H9 (cell line): ENCODE measurements at regions not wholly inside any gene's neighbourhood (a gene's known extent, or its start where the extent isn't known, plus 50 kb on each side); places are given as distances from the start of the nearest gene placed in this dataset.

ENCODE experiments used
- DNase-seq: peaks from one replicate; pipeline ENCODE4 v3.0.0-alpha.2; 2017
- H2AFZ ChIP-seq: one replicate; pipeline ENCODE4 v1.6.1; 2013; ENCODE audit warnings: mild to moderate bottlenecking, low read length, control low read depth, moderate library complexity
- H2AK5ac ChIP-seq: 2 replicates; pipeline ENCODE4 v1.6.1; 2013; ENCODE audit warnings: low read length, control low read depth, mixed read lengths; ENCODE audit not compliant: insufficient read length
- H2BK120ac ChIP-seq: one replicate; pipeline ENCODE4 v1.6.1; 2013; ENCODE audit warnings: low read depth, mild to moderate bottlenecking, low read length, control low read depth, inconsistent platforms; ENCODE audit not compliant: poor library complexity, severe bottlenecking
- H2BK12ac ChIP-seq: 2 replicates; pipeline ENCODE4 v1.6.1; 2013; ENCODE audit warnings: low read length, control low read depth, mixed read lengths, low read depth; ENCODE audit not compliant: insufficient read length
- H2BK15ac ChIP-seq: 2 replicates; pipeline ENCODE4 v1.6.1; 2013; ENCODE audit warnings: low read depth, low read length, control low read depth
- H2BK20ac ChIP-seq: one replicate; pipeline ENCODE4 v1.6.1; 2013; ENCODE audit warnings: low read depth, mild to moderate bottlenecking, low read length, control low read depth, inconsistent platforms; ENCODE audit not compliant: poor library complexity, severe bottlenecking
- H2BK5ac ChIP-seq: 2 replicates; pipeline ENCODE4 v1.6.1; 2013; ENCODE audit warnings: low read length, control low read depth, mixed read lengths; ENCODE audit not compliant: insufficient read length
- H3K14ac ChIP-seq: 2 replicates; pipeline ENCODE4 v1.6.1; 2013; ENCODE audit warnings: low read length, control low read depth; ENCODE audit not compliant: insufficient read depth
- H3K18ac ChIP-seq: 2 replicates; pipeline ENCODE4 v1.6.1; 2013; ENCODE audit warnings: low read depth, mild to moderate bottlenecking, mixed read lengths, low read length, control low read depth; ENCODE audit not compliant: insufficient read length
- H3K23ac ChIP-seq: 2 replicates; pipeline ENCODE4 v1.6.1; 2013; ENCODE audit warnings: low read length, control low read depth, mixed read lengths, low read depth; ENCODE audit not compliant: insufficient read length
- H3K23me2 ChIP-seq: 2 replicates; pipeline ENCODE4 v1.6.1; 2013; ENCODE audit warnings: low read depth, mild to moderate bottlenecking, mixed read lengths, low read length, control low read depth; ENCODE audit not compliant: insufficient read length, poor library complexity, severe bottlenecking
- H3K27ac ChIP-seq: 2 replicates; pipeline ENCODE4 v1.5.1; 2013; ENCODE audit warnings: low read length, control low read depth, mixed read lengths, low read depth; ENCODE audit not compliant: insufficient read length
- H3K27me3 ChIP-seq: 2 replicates; pipeline ENCODE4 v1.6.1; 2013; ENCODE audit warnings: low read length, control low read depth, inconsistent platforms; ENCODE audit not compliant: insufficient read depth
- H3K4ac ChIP-seq: 2 replicates; pipeline ENCODE4 v1.6.1; 2013; ENCODE audit warnings: low read depth, mild to moderate bottlenecking, control low read depth, inconsistent platforms, low read length, moderate library complexity
- H3K4me1 ChIP-seq: 2 replicates; pipeline ENCODE4 v1.6.1; 2013; ENCODE audit warnings: low read length, control low read depth, inconsistent platforms; ENCODE audit not compliant: insufficient read depth
- H3K4me2 ChIP-seq: 2 replicates; pipeline ENCODE4 v1.6.1; 2013; ENCODE audit warnings: low read length, control low read depth, mixed read lengths; ENCODE audit not compliant: insufficient read length, insufficient read depth
- H3K56ac ChIP-seq: 2 replicates; pipeline ENCODE4 v1.6.1; 2013; ENCODE audit warnings: low read depth, mild to moderate bottlenecking, mixed read lengths, low read length, control low read depth; ENCODE audit not compliant: insufficient read length
- H3K79me1 ChIP-seq: 2 replicates; pipeline ENCODE4 v1.6.1; 2013; ENCODE audit warnings: low read depth, mild to moderate bottlenecking, moderate library complexity, low read length, control low read depth, inconsistent platforms; ENCODE audit not compliant: insufficient read depth, poor library complexity, severe bottlenecking
- H3K79me2 ChIP-seq: 2 replicates; pipeline ENCODE4 v1.6.1; 2013; ENCODE audit warnings: low read length, control low read depth, inconsistent platforms; ENCODE audit not compliant: insufficient read depth
- H3K9ac ChIP-seq: 2 replicates; pipeline ENCODE4 v1.6.1; 2013; ENCODE audit warnings: low read length, control low read depth, mixed read lengths; ENCODE audit not compliant: insufficient read length; ENCODE audit errors: extremely low read depth
- H3K9me3 ChIP-seq: one replicate; pipeline ENCODE4 v1.6.1; 2013; ENCODE audit warnings: low read depth, low read length, inconsistent platforms; ENCODE audit not compliant: control insufficient read depth
- H3T11ph ChIP-seq: one replicate; pipeline ENCODE4 v1.6.1; 2013; ENCODE audit warnings: mild to moderate bottlenecking, low read length, control low read depth, inconsistent platforms
- H4K20me1 ChIP-seq: one replicate; pipeline ENCODE4 v1.6.1; 2013; ENCODE audit not compliant: control insufficient read depth, insufficient read length, insufficient read depth
- H4K5ac ChIP-seq: 2 replicates; pipeline ENCODE4 v1.6.1; 2013; ENCODE audit warnings: low read depth, mild to moderate bottlenecking, mixed read lengths, low read length, control low read depth; ENCODE audit not compliant: insufficient read length
- H4K8ac ChIP-seq: replicated peaks from 2 replicates; pipeline ENCODE4 v1.6.1; 2013; ENCODE audit warnings: low read length, control low read depth, mixed read lengths, low read depth; ENCODE audit not compliant: insufficient read length
- H4K91ac ChIP-seq: 2 replicates; pipeline ENCODE4 v1.6.1; 2013; ENCODE audit warnings: low read depth, mild to moderate bottlenecking, moderate library complexity, mixed read lengths, low read length, control low read depth; ENCODE audit not compliant: insufficient read length
- H3K27ac Mint-ChIP-seq, 3 experiments: 2 replicates in 2 of 3; 3 replicates in 1 of 3; pipeline ENCODE4 v1.8.0; 2020 to 2021; ENCODE audit warnings: mixed read lengths in 3 of 3, mild to moderate bottlenecking in 1 of 3, moderate library complexity in 1 of 3
- H3K27me3 Mint-ChIP-seq: 2 replicates; pipeline ENCODE4 v1.8.0; 2021; ENCODE audit warnings: low read depth, mild to moderate bottlenecking, moderate library complexity, mixed read lengths
- H3K36me3 Mint-ChIP-seq, 3 experiments: 2 replicates in 2 of 3; 3 replicates in 1 of 3; pipeline ENCODE4 v1.8.0; 2020 to 2021; ENCODE audit warnings: low read depth in 3 of 3, mixed read lengths in 3 of 3; ENCODE audit not compliant: insufficient read depth in 1 of 3
- H3K4me1 Mint-ChIP-seq, 2 experiments: 2 replicates each; pipeline ENCODE4 v1.8.0; 2020; ENCODE audit warnings: mixed read lengths in 2 of 2
- H3K4me3 Mint-ChIP-seq, 2 experiments: 2 replicates in 1 of 2; 3 replicates in 1 of 2; pipeline ENCODE4 v1.8.0; 2020 to 2021; ENCODE audit warnings: mild to moderate bottlenecking in 2 of 2, mixed read lengths in 2 of 2, moderate library complexity in 1 of 2
- H3K9me3 Mint-ChIP-seq, 2 experiments: 2 replicates in 1 of 2; 3 replicates in 1 of 2; pipeline ENCODE4 v1.8.0; 2020; ENCODE audit warnings: mild to moderate bottlenecking in 2 of 2, mixed read lengths in 2 of 2, moderate library complexity in 1 of 2
- CTCF ChIP-seq: fragments of 200-600 bp; sonication (generic); conservative IDR thresholded peaks from 3 replicates; pipeline ENCODE4 v1.8.0; 2021; ENCODE audit warnings: antibody characterized with exemption, mild to moderate bottlenecking
- WGBS: extraction: QIAGEN DNeasy Blood & Tissue Kit; methylation state at CpG from one replicate; pipeline ENCODE4 v1.1.7; 2013; ENCODE audit warnings: missing lambda C conversion rate, low lambda C conversion rate, mixed read lengths; ENCODE audit not compliant: insufficient read length; ENCODE audit errors: extremely low coverage; 5-methylcytosine and 5-hydroxymethylcytosine counted together

GRCh38 chr18:78557371-78557770 lies 422.2 kb upstream of the SALL3 start:
- peaks cover 11 to 15% of the 10 kb centered on the region in 2 experiments for H3K9me3 Mint-ChIP-seq
- no peak overlapping the region for H3K23ac ChIP-seq
- no CpG with 5 or more reads among the region's 8 CpGs for WGBS

More at GRCh38 chr18:78557371-78557770, 422.2 kb upstream of the SALL3 start:
- H3K27me3 Mint-ChIP-seq, result peaks cover 11% of the 10 kb centered on the region
- no peak overlapping the region for H2BK12ac ChIP-seq
- no peak overlapping the region for H4K5ac ChIP-seq
- H3K27me3 ChIP-seq, result no peaks in the 10 kb centered on the region
- no peak overlapping the region for H3T11ph ChIP-seq
- H3K4me1 Mint-ChIP-seq, result peaks cover 2 to 8% of the 10 kb centered on the region in 2 experiments; a peak in 2 of 4 replicates
- no peak overlapping the region for H3K14ac ChIP-seq
- no peak overlapping the region for H4K91ac ChIP-seq
- H2BK120ac ChIP-seq, result no peak overlapping the region
- no peak overlapping the region for H2AFZ ChIP-seq
- no peaks in the 10 kb centered on the region for H3K9me3 ChIP-seq
- H3K36me3 Mint-ChIP-seq, result peaks cover 5 to 16% (median 6%) of the 10 kb centered on the region in 3 experiments; a peak in 5 of 7 replicates
- TF ChIP-seq CTCF, result no peak
- H3K27ac ChIP-seq, result no peak overlapping the region
- H3K4me2 ChIP-seq, result no peak overlapping the region
- H2AK5ac ChIP-seq, result no peak overlapping the region
- no peak overlapping the region for H2BK20ac ChIP-seq
- no peak overlapping the region for H3K18ac ChIP-seq
- no peaks in the 10 kb centered on the region for H3K79me2 ChIP-seq
- no peaks in the 10 kb centered on the region for H3K4me1 ChIP-seq
- no peak overlapping the region for H3K4ac ChIP-seq
- H3K56ac ChIP-seq, result no peak overlapping the region
- no peak overlapping the region for H3K4me3 Mint-ChIP-seq
- no peaks in the 10 kb centered on the region for H3K23me2 ChIP-seq
- no peaks in the 10 kb centered on the region for H4K20me1 ChIP-seq
- H4K8ac ChIP-seq, result no peak overlapping the region
- no peak overlapping the region for H3K27ac Mint-ChIP-seq
- no peak overlapping the region for H3K9ac ChIP-seq
- no peak for DNase-seq
- H3K79me1 ChIP-seq, result no peaks in the 10 kb centered on the region
- H2BK15ac ChIP-seq, result no peak overlapping the region
- no peak overlapping the region for H2BK5ac ChIP-seq
